OCI-LY1 (cell line): ENCODE measurements at regions not wholly inside any gene's neighbourhood (a gene's known extent, or its start where the extent isn't known, plus 50 kb on each side); places are given as distances from the start of the nearest gene placed in this dataset.

Experiments
- EZH2 ChIP-seq: fragments of 200-600 bp; sonication (generic), shearing (Covaris generic); IDR thresholded peaks from 2 replicates; pipeline ENCODE4 v1.8.0; 2017; ENCODE audit warnings: borderline replicate concordance, mixed run types, mild to moderate bottlenecking, antibody characterized with exemption, low read length, moderate library complexity, mixed read lengths
- TF ChIP-seq, protein P1 (sequence below): fragments of 200-600 bp; sonication (generic), shearing (Covaris generic); IDR thresholded peaks from 2 replicates; pipeline ENCODE4 v1.5.1; 2017; ENCODE audit warnings: mild to moderate bottlenecking, antibody characterized with exemption, low read length, moderate library complexity, mixed read lengths

DNA sequence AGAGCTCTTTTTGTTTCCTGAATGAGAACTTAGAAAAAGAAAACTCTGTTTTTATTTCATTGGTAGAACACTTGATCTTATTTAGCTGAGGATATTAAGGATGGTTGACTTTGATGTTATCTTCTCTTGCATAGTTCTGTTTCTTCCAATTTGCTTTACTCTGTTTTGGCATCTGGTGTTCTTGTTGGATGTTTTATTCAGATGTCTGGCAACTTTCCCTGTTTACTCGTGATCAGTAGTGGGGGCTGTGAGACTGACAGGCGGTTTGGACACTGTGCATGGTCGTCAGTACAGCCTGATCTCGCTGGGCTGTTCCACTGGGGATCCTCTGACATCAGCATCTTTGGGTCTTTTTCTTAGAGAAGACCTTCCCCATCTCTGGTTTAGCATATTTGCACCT is 100.1 kb downstream of the TSN start:
- TF ChIP-seq EZH2: no peak
- TF ChIP-seq, protein P1, sequence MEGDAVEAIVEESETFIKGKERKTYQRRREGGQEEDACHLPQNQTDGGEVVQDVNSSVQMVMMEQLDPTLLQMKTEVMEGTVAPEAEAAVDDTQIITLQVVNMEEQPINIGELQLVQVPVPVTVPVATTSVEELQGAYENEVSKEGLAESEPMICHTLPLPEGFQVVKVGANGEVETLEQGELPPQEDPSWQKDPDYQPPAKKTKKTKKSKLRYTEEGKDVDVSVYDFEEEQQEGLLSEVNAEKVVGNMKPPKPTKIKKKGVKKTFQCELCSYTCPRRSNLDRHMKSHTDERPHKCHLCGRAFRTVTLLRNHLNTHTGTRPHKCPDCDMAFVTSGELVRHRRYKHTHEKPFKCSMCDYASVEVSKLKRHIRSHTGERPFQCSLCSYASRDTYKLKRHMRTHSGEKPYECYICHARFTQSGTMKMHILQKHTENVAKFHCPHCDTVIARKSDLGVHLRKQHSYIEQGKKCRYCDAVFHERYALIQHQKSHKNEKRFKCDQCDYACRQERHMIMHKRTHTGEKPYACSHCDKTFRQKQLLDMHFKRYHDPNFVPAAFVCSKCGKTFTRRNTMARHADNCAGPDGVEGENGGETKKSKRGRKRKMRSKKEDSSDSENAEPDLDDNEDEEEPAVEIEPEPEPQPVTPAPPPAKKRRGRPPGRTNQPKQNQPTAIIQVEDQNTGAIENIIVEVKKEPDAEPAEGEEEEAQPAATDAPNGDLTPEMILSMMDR: no peak
